KMS-11 (cell line): ENCODE measurements at regions not wholly inside any gene's neighbourhood (a gene's known extent, or its start where the extent isn't known, plus 50 kb on each side); places are given as distances from the start of the nearest gene placed in this dataset.

Source experiments
- H2AFZ ChIP-seq: fragments of 200-600 bp; sonication (generic); 2 replicates; pipeline ENCODE4 v1.6.1; 2016; ENCODE audit warnings: antibody characterized with exemption, mixed run types, low read depth
- H3K27ac ChIP-seq: fragments of 200-600 bp; sonication (generic); 2 replicates; pipeline ENCODE4 v1.6.1; 2016; ENCODE audit warnings: mild to moderate bottlenecking, mixed run types
- H3K27me3 ChIP-seq: fragments of 200-600 bp; sonication (generic); 2 replicates; pipeline ENCODE4 v1.6.1; 2017; ENCODE audit warnings: mild to moderate bottlenecking, low read depth, mixed run types, moderate library complexity; ENCODE audit not compliant: insufficient read depth
- H3K36me3 ChIP-seq: fragments of 200-600 bp; sonication (generic); 2 replicates; pipeline ENCODE4 v1.6.1; 2017; ENCODE audit warnings: mild to moderate bottlenecking, mixed run types; ENCODE audit not compliant: insufficient read depth
- H3K4me1 ChIP-seq: fragments of 200-600 bp; sonication (generic); 2 replicates; pipeline ENCODE4 v1.6.1; 2016; ENCODE audit warnings: mild to moderate bottlenecking, low read depth, mixed run types; ENCODE audit not compliant: poor library complexity, severe bottlenecking
- H3K4me2 ChIP-seq: fragments of 200-600 bp; sonication (generic); 2 replicates; pipeline ENCODE4 v1.7.0; 2016; ENCODE audit warnings: mild to moderate bottlenecking, mixed run types
- H3K4me3 ChIP-seq: fragments of 200-600 bp; sonication (generic); IDR thresholded peaks from 2 replicates; pipeline ENCODE4 v1.6.1; 2017; ENCODE audit warnings: low read depth, low read length, mixed read lengths; ENCODE audit not compliant: insufficient read depth
- H3K79me2 ChIP-seq: fragments of 200-600 bp; sonication (generic); 2 replicates; pipeline ENCODE4 v1.6.1; 2016; ENCODE audit warnings: low read depth, mixed run types; ENCODE audit not compliant: insufficient read depth
- H3K9ac ChIP-seq: fragments of 200-600 bp; sonication (generic); 2 replicates; pipeline ENCODE4 v1.6.1; 2016; ENCODE audit warnings: mild to moderate bottlenecking, mixed run types
- H4K20me1 ChIP-seq: fragments of 200-600 bp; sonication (generic); 2 replicates; pipeline ENCODE4 v1.6.1; 2016; ENCODE audit warnings: mild to moderate bottlenecking, mixed run types; ENCODE audit not compliant: insufficient read depth
- CTCF ChIP-seq: fragments of 200-600 bp; sonication (generic); conservative IDR thresholded peaks from 2 replicates; pipeline ENCODE4 v1.6.1; 2017; ENCODE audit warnings: low read depth, mild to moderate bottlenecking, antibody characterized with exemption, low read length, moderate library complexity, mixed read lengths

- Histone ChIP-seq H3K4me3 (no peak overlapping the region), H3K79me2 (no peaks in the 10 kb centered on the region), H3K4me2 (no peak overlapping the region), H3K27me3 (no peaks in the 10 kb centered on the region), H4K20me1 (no peaks in the 10 kb centered on the region), H3K9ac (no peak overlapping the region), H3K4me1 (no peaks in the 10 kb centered on the region), H3K27ac (no peak overlapping the region), H3K36me3 (no peaks in the 10 kb centered on the region), H2AFZ (no peak overlapping the region)
- TF ChIP-seq CTCF, result no peak
These were observed 235.2 kb upstream of the KLHL29 start for GRCh38 chr2:23149777-23150176.

DNA sequence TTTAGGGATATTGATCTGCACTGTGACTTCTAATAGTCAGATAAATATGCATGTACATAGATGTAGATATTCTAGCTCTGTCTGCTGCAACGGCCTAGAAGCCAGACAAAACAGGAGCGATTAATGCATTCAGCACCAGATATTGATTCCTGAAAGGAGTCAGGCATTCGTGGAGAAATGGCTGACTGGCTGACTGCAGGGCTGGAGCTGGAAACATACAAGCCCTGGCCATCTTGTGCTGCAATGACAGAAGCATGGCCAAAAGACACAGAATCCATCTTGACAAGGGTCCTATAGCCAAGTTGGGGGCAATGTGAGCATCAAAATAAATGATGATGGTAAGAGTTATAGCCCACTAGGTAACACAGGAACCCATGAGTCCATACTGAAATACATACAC is 231.5 kb upstream of the KLHL29 start:
- Histone ChIP-seq H2AFZ (no peak overlapping the region), H3K4me2 (no peak overlapping the region), H3K9ac (no peak overlapping the region), H3K36me3 (no peaks in the 10 kb centered on the region), H3K79me2 (no peaks in the 10 kb centered on the region), H3K27ac (no peak overlapping the region), H4K20me1 (no peaks in the 10 kb centered on the region), H3K4me3 (no peak overlapping the region), H3K4me1 (no peaks in the 10 kb centered on the region), H3K27me3 (no peaks in the 10 kb centered on the region)
- no peak for TF ChIP-seq CTCF

GRCh38 chr2:23155022-23155421 is 230.0 kb upstream of the KLHL29 start:
- H3K36me3 ChIP-seq, result no peaks in the 10 kb centered on the region
- TF ChIP-seq CTCF, result no peak
- no peak overlapping the region for H3K27ac ChIP-seq
- no peaks in the 10 kb centered on the region for H3K4me1 ChIP-seq
- H3K79me2 ChIP-seq, result no peaks in the 10 kb centered on the region
- no peak overlapping the region for H3K4me3 ChIP-seq
- H3K4me2 ChIP-seq, result no peak overlapping the region
- H4K20me1 ChIP-seq, result no peaks in the 10 kb centered on the region
- H3K27me3 ChIP-seq, result no peaks in the 10 kb centered on the region
- no peak overlapping the region for H3K9ac ChIP-seq
- H2AFZ ChIP-seq, result no peak overlapping the region

DNA sequence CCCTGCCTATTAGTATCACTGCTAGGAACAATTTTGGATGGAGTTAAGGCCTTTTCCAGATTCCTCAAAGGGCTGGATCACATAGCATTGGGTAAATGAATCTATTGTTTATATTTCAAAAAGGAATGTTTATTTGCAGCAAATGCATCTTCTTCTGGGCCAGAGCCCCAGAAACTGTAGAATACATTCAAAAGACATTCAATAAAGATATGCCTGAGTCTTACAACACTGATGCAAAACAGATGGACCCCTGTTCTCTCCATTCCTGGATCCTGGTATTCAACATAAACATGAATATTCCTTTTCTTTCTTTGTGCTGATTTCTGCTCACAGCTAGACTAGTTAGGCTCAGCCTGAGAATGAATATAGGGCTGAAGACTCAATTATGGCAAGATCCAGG is 227.2 kb upstream of the KLHL29 start:
- Histone ChIP-seq H3K27me3 (no peaks in the 10 kb centered on the region), H4K20me1 (no peaks in the 10 kb centered on the region), H2AFZ (no peak overlapping the region), H3K4me3 (no peak overlapping the region), H3K9ac (no peak overlapping the region), H3K36me3 (no peaks in the 10 kb centered on the region), H3K79me2 (no peaks in the 10 kb centered on the region), H3K27ac (no peak overlapping the region), H3K4me1 (no peaks in the 10 kb centered on the region), H3K4me2 (no peak overlapping the region)
- no peak for TF ChIP-seq CTCF

- Histone ChIP-seq H3K4me3 (no peak overlapping the region), H3K4me1 (no peaks in the 10 kb centered on the region), H3K27me3 (no peaks in the 10 kb centered on the region), H3K36me3 (no peaks in the 10 kb centered on the region), H3K4me2 (no peak overlapping the region), H3K27ac (no peak overlapping the region), H4K20me1 (no peaks in the 10 kb centered on the region), H3K9ac (no peak overlapping the region), H2AFZ (no peak overlapping the region), H3K79me2 (no peaks in the 10 kb centered on the region)
- TF ChIP-seq CTCF, result no peak
These were observed 226.7 kb upstream of the KLHL29 start for GRCh38 chr2:23158306-23158705.
